Erythroblast (primary cell): ENCODE measurements at regions not wholly inside any gene's neighbourhood (a gene's known extent, or its start where the extent isn't known, plus 50 kb on each side); places are given as distances from the start of the nearest gene placed in this dataset.

Source experiments
- GATA1 ChIP-seq: IDR thresholded peaks from 2 replicates; pipeline ENCODE4 v1.6.1; 2011; ENCODE audit warnings: low read depth, mild to moderate bottlenecking, control low read depth, low read length, moderate library complexity
- POLR2A ChIP-seq: IDR thresholded peaks from 2 replicates; pipeline ENCODE4 v1.6.1; 2011; ENCODE audit warnings: mild to moderate bottlenecking, low read length

DNA sequence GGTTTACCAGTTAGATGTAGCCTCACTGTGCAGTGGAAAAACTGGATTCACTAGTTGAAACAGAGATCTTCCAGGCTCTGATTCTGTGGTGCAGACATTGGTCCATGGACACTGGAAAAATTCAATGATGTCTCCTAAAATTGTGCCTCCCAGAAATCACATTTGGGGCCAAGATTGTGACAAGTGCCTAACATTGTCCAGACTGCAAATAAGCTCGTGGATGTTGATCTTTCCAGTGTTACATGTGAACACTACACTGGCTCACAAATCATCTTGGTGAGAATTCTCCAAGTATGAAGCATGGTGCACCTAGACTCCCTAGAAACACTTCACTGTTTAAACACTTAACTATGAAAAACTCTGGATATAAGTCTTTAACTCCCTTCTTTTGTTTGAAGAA is 140.4 kb downstream of the HAO1 start:
- no peak for TF ChIP-seq POLR2A
- no peak for TF ChIP-seq GATA1
